ENCODE measurements at regions not wholly inside any gene's neighbourhood (a gene's known extent, or its start where the extent isn't known, plus 50 kb on each side); places are given as distances from the start of the nearest gene placed in this dataset.

DNA sequence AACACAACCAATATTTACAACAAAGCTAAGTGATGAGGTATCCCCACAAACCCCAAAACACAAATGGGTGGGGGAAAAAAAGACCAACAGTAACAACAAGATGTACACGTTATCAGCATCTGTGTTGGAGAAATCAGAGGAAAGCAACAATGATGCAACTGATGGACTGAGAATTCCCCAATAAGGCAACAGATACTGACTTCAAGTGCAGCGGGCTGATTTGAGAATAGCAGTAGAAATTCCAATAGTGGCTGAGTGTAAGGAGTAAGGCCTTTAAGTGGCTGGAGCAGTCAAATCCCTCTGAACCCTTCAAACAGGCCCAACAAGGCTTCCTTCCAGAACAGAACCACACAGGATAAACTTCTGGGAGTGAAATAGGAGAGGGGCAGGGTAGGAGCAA is 97.6 kb downstream of the TM2D1 start:
- TF ChIP-seq, protein P1, sequence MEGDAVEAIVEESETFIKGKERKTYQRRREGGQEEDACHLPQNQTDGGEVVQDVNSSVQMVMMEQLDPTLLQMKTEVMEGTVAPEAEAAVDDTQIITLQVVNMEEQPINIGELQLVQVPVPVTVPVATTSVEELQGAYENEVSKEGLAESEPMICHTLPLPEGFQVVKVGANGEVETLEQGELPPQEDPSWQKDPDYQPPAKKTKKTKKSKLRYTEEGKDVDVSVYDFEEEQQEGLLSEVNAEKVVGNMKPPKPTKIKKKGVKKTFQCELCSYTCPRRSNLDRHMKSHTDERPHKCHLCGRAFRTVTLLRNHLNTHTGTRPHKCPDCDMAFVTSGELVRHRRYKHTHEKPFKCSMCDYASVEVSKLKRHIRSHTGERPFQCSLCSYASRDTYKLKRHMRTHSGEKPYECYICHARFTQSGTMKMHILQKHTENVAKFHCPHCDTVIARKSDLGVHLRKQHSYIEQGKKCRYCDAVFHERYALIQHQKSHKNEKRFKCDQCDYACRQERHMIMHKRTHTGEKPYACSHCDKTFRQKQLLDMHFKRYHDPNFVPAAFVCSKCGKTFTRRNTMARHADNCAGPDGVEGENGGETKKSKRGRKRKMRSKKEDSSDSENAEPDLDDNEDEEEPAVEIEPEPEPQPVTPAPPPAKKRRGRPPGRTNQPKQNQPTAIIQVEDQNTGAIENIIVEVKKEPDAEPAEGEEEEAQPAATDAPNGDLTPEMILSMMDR (IDR thresholded peaks at IDR 0.05), result no peak
- TF ChIP-seq EP300 (IDR thresholded peaks at IDR 0.05) (no peak), POLR2A (IDR thresholded peaks at IDR 0.05; ENCODE audit: low read depth) (no peak), POLR2AphosphoS5 (IDR thresholded peaks at IDR 0.05) (no peak)

Data from esophagus muscularis mucosa (tissue), 4 donors.